Erythroblast (primary cell): ENCODE measurements at regions not wholly inside any gene's neighbourhood (a gene's known extent, or its start where the extent isn't known, plus 50 kb on each side); places are given as distances from the start of the nearest gene placed in this dataset.
"Not testable (repeated sequence)": the region's sequence is repeated elsewhere in the genome, so short reads cannot be mapped to it uniquely, and the experiment has no call there.

ENCODE experiments used
- GATA1 ChIP-seq: IDR thresholded peaks from 2 replicates; pipeline ENCODE4 v1.6.1; 2011; ENCODE audit warnings: low read depth, mild to moderate bottlenecking, control low read depth, low read length, moderate library complexity
- POLR2A ChIP-seq: IDR thresholded peaks from 2 replicates; pipeline ENCODE4 v1.6.1; 2011; ENCODE audit warnings: mild to moderate bottlenecking, low read length

- not testable (repeated sequence) for TF ChIP-seq POLR2A, GATA1
These were observed 127.2 kb downstream of the ATP6V0E2 start for GRCh38 chr7:150000780-150001599.
